Peyer's patch (tissue), 4 donors: ENCODE measurements at regions not wholly inside any gene's neighbourhood (a gene's known extent, or its start where the extent isn't known, plus 50 kb on each side); places are given as distances from the start of the nearest gene placed in this dataset.

Experiments used
- DNase-seq, 3 donors: peaks; one replicate each; pipeline ENCODE4 v3.0.0-alpha.2; 2017 to 2019
- H3K27ac ChIP-seq, 4 donors: fragments of 200-600 bp; sonication (generic); one replicate each; pipeline ENCODE4 v1.5.1; 2016 to 2019
- H3K27me3 ChIP-seq, 2 donors: fragments of 200-600 bp; sonication (generic); one replicate each; pipeline ENCODE4 v1.5.1; 2019
- H3K36me3 ChIP-seq, 3 donors: fragments of 200-600 bp; sonication (generic); one replicate each; pipeline ENCODE4 v1.5.1; 2016 to 2019
- H3K4me1 ChIP-seq, 4 donors: fragments of 200-600 bp; sonication (generic); one replicate each; pipeline ENCODE4 v1.5.1; 2016 to 2019
- H3K4me3 ChIP-seq, 4 donors: fragments of 200-600 bp; sonication (generic); 1 replicate in 3 of 4; 2 replicates in 1 of 4; pipeline ENCODE4 v1.5.1; 2016 to 2019; ENCODE audit warnings: mild to moderate bottlenecking in 1 of 4
- H3K9me3 ChIP-seq, 4 donors: fragments of 200-600 bp; sonication (generic); one replicate each; pipeline ENCODE4 v1.5.1; 2016 to 2019; ENCODE audit warnings: mild to moderate bottlenecking in 1 of 4
- POLR2A ChIP-seq, 2 donors: fragments of 450-650 bp; IDR thresholded peaks; one replicate each; pipeline ENCODE4 v1.5.1; 2017; ENCODE audit warnings: antibody characterized with exemption in 2 of 2, mild to moderate bottlenecking in 2 of 2, moderate library complexity in 2 of 2
- TF ChIP-seq, protein P1 (sequence below), 6 experiments: fragments of 450-650 bp in 4 of 6; fragments of 200-600 bp in 2 of 6; sonication (generic) in 1 of 6; IDR thresholded peaks; one replicate each; pipeline ENCODE4 v1.5.1; 2017 to 2019; ENCODE audit warnings: antibody characterized with exemption in 6 of 6, mild to moderate bottlenecking in 3 of 6, moderate library complexity in 1 of 6

DNA sequence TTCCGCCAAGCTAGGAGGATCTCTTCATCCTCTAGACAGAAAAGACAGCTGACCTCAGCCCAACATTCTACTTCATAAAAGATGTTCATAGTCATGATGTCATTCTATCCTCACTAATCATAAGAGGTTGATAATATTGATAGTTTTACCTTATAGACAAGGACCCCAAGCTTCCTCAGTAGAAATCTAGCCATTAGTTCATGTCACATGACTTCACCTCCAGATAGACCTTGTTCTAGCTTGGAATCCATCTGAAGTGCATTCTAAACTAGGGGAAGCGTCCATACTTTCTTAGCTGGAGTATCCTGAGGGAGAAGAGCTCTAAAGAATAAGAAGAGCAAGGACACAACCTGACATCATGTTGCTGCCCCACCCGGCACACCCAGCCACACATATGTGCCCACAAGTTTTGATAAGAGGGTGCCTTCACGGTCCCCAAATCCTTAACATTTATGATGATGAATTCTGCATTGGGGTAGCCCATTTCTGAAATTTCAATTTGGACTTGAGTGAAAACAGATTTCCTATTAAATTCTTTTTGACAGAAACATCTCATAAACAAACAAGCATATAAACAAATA is 292.5 kb upstream of the STXBP5 start:
- H3K4me3 ChIP-seq: no peak overlapping the region
- H3K27me3 ChIP-seq: no peaks in the 10 kb centered on the region
- no peaks in the 10 kb centered on the region for H3K36me3 ChIP-seq
- TF ChIP-seq, protein P1, sequence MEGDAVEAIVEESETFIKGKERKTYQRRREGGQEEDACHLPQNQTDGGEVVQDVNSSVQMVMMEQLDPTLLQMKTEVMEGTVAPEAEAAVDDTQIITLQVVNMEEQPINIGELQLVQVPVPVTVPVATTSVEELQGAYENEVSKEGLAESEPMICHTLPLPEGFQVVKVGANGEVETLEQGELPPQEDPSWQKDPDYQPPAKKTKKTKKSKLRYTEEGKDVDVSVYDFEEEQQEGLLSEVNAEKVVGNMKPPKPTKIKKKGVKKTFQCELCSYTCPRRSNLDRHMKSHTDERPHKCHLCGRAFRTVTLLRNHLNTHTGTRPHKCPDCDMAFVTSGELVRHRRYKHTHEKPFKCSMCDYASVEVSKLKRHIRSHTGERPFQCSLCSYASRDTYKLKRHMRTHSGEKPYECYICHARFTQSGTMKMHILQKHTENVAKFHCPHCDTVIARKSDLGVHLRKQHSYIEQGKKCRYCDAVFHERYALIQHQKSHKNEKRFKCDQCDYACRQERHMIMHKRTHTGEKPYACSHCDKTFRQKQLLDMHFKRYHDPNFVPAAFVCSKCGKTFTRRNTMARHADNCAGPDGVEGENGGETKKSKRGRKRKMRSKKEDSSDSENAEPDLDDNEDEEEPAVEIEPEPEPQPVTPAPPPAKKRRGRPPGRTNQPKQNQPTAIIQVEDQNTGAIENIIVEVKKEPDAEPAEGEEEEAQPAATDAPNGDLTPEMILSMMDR (IDR thresholded peaks at IDR 0.05): no peak
- TF ChIP-seq POLR2A (IDR thresholded peaks at IDR 0.05): no peak
- no peak overlapping the region for H3K27ac ChIP-seq
- H3K9me3 ChIP-seq: no peaks in the 10 kb centered on the region
- DNase-seq: no peak
- H3K4me1 ChIP-seq: peaks cover 0 to 3% (median 0%) of the 10 kb centered on the region in 4 donors

DNA sequence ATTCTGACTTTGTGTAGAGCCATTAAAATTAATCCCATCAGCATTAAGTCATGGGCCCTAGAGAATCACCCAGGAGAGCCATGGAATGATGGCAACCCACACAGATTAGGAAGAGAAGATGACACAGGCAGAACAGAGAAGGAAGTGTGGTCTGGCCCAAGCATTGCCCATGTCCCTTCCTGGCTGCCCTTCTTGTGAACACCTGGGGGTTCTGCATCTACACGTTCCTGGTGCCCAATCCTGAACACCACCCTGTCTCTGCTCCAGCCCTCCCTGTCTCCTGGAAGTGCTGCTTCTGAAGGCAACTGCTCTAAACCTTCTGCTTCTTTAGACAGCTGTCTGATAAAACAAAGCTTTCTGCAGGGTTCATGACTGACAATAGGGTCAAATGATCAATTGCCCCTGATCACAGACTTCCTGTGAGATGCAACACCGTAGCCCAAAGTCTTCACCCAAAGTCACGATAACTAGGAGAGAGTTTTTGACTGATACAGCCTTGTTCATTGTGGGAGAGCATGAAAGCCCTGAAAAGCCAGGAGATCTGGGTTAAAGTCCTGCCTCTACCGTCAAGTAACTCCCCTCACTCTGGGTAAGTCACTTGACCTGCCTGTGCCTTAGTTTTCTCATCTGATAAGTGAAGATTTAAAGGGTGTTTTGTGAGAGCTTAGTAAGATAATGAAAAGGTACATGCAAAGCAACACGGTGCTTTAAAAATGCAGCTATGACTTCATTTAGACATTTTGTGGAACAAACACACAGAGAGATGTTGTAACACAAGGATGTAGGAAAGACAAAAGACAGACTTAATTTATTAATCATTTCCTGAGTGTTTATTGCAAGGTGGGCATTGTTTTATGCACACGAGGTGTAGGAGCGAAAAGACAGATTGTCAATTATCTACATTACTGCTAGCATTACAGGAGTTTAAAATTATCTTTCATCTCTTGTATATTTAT is 291.2 kb upstream of the STXBP5 start:
- no peak overlapping the region for H3K4me3 ChIP-seq
- H3K4me1 ChIP-seq: peaks cover 0 to 3% (median 0%) of the 10 kb centered on the region in 4 donors
- no peak overlapping the region for H3K27ac ChIP-seq
- no peaks in the 10 kb centered on the region for H3K9me3 ChIP-seq
- TF ChIP-seq POLR2A (IDR thresholded peaks at IDR 0.05): no peak
- TF ChIP-seq, protein P1 (IDR thresholded peaks at IDR 0.05): no peak
- DNase-seq: no peak
- H3K27me3 ChIP-seq: no peaks in the 10 kb centered on the region
- H3K36me3 ChIP-seq: no peaks in the 10 kb centered on the region

DNA sequence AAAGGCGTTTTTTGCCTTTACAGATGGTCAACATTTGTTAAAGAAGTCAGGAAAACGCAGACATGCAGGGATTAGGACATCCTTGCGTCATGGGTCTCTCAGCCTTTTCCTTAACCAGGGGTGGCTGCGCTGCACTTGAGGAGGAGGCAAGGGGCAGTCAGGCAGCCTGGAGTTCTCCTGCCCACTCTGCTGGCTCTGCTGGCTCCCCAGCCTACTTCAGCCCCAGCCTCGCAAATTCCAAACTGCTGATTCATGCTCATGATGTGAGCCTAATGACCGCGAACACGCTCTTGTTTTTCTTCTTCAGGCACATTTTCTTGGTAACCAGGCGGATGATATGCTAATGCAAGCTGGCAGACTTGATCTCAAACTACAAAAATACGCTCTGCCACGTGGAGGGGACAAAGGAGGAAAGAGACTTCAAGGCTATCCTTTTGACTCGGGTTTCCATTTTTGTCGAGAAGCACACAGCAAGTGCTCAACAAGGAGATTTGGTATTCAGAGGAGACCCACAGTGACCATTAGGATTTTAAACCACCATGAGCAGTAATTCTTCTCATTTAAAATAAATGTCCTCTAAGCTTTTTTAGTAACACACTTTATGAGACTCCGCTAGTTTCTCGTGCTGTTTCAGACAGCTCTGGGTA is 290.3 kb upstream of the STXBP5 start:
- TF ChIP-seq, protein P1 (IDR thresholded peaks at IDR 0.05): no peak
- no peak for TF ChIP-seq POLR2A (IDR thresholded peaks at IDR 0.05)
- Histone ChIP-seq H3K36me3 (no peaks in the 10 kb centered on the region), H3K9me3 (no peaks in the 10 kb centered on the region), H3K4me3 (no peak overlapping the region), H3K4me1 (peaks cover 0 to 3% (median 0%) of the 10 kb centered on the region in 4 donors), H3K27me3 (no peaks in the 10 kb centered on the region), H3K27ac (peak overlapping the region; percentile 11 to 73 (median 31))
- peak in 1 of 3 donors; percentile 53 for DNase-seq

DNA sequence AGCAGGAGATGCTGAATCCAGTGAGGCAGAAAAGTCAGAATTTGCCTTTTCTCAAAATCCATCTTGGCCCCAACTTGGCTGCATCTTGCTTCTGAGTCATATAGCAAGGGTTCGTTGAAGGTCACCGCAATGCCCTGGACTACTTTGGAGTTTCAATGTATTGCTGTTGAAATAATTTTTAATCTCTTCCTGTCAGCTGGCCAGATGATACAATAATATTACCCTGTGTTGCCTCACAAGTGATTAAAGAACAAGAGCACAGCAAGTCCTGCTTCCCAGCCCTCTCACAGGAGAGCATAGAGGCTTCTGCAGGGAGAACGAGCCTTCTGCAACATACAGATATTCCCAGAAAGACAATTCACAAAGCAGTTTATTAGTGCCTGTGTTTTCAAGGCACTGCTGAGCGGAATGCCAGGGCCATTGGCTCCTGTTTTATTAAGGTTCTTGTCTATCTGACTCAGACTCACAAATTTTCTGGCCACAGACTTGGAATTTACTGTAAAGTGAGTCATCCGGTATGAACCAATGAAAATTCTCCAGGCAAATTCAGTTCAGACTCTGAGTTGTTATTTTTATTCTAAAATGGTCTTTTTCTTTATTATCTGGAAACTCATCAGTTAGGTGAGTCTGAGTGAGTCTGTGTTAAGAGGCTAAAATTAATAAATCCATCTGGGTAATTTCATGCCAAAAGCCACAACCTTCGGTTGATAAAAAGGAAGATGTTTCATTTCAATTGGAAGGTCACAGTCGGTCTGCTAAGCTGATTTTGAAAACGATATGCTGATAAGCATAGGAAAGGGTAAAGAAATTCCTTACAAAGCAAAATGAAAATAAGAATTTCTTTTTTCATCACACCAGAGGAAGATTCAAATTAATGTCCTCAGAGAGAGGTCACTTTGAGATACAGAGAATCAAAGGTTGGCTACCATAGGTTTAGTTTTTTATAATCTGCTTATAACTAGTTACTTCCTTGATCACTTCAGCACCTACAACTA is 289.4 kb upstream of the STXBP5 start:
- Histone ChIP-seq H3K9me3 (no peaks in the 10 kb centered on the region), H3K36me3 (no peaks in the 10 kb centered on the region), H3K27me3 (no peaks in the 10 kb centered on the region), H3K4me3 (no peak overlapping the region), H3K27ac (peak overlapping the region; percentile 11 to 73 (median 31)), H3K4me1 (peaks cover 0 to 3% (median 0%) of the 10 kb centered on the region in 4 donors)
- no peak for DNase-seq
- TF ChIP-seq, protein P1 (IDR thresholded peaks at IDR 0.05): no peak
- no peak for TF ChIP-seq POLR2A (IDR thresholded peaks at IDR 0.05)
